Activated B cell treated with CpG ODN at 0.5 μM for 24 hours (primary cell): ENCODE measurements at regions not wholly inside any gene's neighbourhood (a gene's known extent, or its start where the extent isn't known, plus 50 kb on each side); places are given as distances from the start of the nearest gene placed in this dataset.

Experiments used
- ATAC-seq: fragments of 200-7000 bp; cut with Tn5 transposase; one replicate; pipeline ENCODE4 v1.10.0; 2021; ENCODE audit warnings: low read depth, mild to moderate bottlenecking, moderate library complexity
- CTCF ChIA-PET: fragments of 350-600 bp; sonication (Branson Sonifier 250); formaldehyde crosslinking; loops from one replicate; lab custom pipeline; 2021; ENCODE audit warnings: antibody characterized with exemption; lab: Charles Lee
- POLR2A ChIA-PET: fragments of 350-600 bp; sonication (Branson Sonifier 250); formaldehyde crosslinking; loops from one replicate; lab custom pipeline; 2021; ENCODE audit warnings: antibody characterized with exemption; lab: Charles Lee
- DNase-seq: peaks from one replicate; pipeline ENCODE4 v3.0.0; 2022
- H3K27ac Mint-ChIP-seq: one replicate; pipeline ENCODE4 v1.8.0; 2020; ENCODE audit warnings: mixed read lengths
- H3K27me3 Mint-ChIP-seq: one replicate; pipeline ENCODE4 v1.8.0; 2021; ENCODE audit warnings: mixed read lengths
- H3K36me3 Mint-ChIP-seq: one replicate; pipeline ENCODE4 v1.8.0; 2021; ENCODE audit warnings: low read depth, mixed read lengths
- H3K4me1 Mint-ChIP-seq: one replicate; pipeline ENCODE4 v1.8.0; 2021; ENCODE audit warnings: mixed read lengths
- H3K4me3 Mint-ChIP-seq: one replicate; pipeline ENCODE4 v1.8.0; 2020; ENCODE audit warnings: mild to moderate bottlenecking, mixed read lengths
- H3K9me3 Mint-ChIP-seq: one replicate; pipeline ENCODE4 v1.8.0; 2020; ENCODE audit warnings: mixed read lengths
- intact Hi-C: fragments of 100-400 bp; cut with micrococcal nuclease; formaldehyde crosslinking; loops from one replicate; pipeline ENCODE4 v1.15.1; 2024
- TF ChIP-seq, protein P1 (sequence below): fragments of 200-600 bp; IDR thresholded peaks from one replicate; pipeline ENCODE4 v1.8.0; 2022; ENCODE audit warnings: antibody characterized with exemption, mild to moderate bottlenecking

DNA sequence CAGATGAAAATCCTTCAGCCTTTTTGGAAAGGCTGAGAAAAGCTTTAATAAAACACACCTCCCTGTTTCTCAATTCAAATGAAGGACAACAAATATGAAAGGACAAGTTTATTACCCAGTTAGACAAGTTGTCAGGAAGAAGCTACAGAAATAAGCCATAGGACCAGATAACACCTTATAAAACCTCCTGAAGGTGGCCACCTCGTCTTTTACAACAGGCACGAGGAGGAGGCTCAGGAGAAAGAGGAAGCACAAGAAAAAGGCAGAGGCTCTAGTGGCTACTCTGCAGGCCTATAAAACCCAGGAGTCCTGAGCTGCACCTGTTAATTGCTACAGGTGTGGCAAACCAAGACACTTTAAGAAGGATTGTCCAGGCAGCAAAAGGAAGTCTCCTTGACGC is 352.1 kb upstream of the CDH18 start:
- TF ChIP-seq, protein P1, sequence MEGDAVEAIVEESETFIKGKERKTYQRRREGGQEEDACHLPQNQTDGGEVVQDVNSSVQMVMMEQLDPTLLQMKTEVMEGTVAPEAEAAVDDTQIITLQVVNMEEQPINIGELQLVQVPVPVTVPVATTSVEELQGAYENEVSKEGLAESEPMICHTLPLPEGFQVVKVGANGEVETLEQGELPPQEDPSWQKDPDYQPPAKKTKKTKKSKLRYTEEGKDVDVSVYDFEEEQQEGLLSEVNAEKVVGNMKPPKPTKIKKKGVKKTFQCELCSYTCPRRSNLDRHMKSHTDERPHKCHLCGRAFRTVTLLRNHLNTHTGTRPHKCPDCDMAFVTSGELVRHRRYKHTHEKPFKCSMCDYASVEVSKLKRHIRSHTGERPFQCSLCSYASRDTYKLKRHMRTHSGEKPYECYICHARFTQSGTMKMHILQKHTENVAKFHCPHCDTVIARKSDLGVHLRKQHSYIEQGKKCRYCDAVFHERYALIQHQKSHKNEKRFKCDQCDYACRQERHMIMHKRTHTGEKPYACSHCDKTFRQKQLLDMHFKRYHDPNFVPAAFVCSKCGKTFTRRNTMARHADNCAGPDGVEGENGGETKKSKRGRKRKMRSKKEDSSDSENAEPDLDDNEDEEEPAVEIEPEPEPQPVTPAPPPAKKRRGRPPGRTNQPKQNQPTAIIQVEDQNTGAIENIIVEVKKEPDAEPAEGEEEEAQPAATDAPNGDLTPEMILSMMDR: no peak
- ChIA-PET POLR2A (no interaction called here), CTCF (no interaction called here)

DNA sequence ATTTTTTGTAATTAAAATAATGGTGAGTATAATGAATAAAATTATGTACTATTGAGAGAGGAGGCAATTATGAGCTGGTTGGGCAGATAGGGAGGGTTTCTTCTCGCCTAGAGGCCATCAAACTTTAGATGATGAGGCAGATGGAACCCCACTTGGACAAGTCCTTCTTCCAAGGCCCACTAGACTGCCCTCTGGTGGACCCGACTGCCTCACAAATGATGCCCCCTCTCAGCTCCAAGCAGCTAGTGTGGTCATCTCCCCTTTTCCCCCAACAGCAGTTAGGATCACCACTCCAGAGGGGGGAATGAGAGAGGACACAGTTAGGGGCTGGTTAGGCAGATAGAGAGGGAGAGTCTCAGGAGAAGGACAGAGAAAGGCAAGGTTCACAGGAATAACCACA is 348.0 kb upstream of the CDH18 start:
- CTCF ChIA-PET: no interaction called here
- no peak for ATAC-seq
- H3K27me3 Mint-ChIP-seq: no peaks in the 10 kb centered on the region
- no peak overlapping the region for H3K27ac Mint-ChIP-seq
- no peak overlapping the region for H3K4me3 Mint-ChIP-seq
- POLR2A ChIA-PET: no interaction called here
- peaks cover 8% of the 10 kb centered on the region for H3K9me3 Mint-ChIP-seq
- intact Hi-C loops: no loop called here
- DNase-seq: no peak
- H3K4me1 Mint-ChIP-seq: no peaks in the 10 kb centered on the region
- TF ChIP-seq, protein P1: no peak
- H3K36me3 Mint-ChIP-seq: no peaks in the 10 kb centered on the region

More for the DNA sequence above, 352.1 kb upstream of the CDH18 start:
- DNase-seq: no peak
- H3K4me3 Mint-ChIP-seq: no peak overlapping the region
- H3K27me3 Mint-ChIP-seq: no peaks in the 10 kb centered on the region
- intact Hi-C loops: no loop called here
- no peak for ATAC-seq
- peaks cover 7% of the 10 kb centered on the region for H3K9me3 Mint-ChIP-seq
- H3K4me1 Mint-ChIP-seq: no peaks in the 10 kb centered on the region
- H3K36me3 Mint-ChIP-seq: no peaks in the 10 kb centered on the region
- no peak overlapping the region for H3K27ac Mint-ChIP-seq

DNA sequence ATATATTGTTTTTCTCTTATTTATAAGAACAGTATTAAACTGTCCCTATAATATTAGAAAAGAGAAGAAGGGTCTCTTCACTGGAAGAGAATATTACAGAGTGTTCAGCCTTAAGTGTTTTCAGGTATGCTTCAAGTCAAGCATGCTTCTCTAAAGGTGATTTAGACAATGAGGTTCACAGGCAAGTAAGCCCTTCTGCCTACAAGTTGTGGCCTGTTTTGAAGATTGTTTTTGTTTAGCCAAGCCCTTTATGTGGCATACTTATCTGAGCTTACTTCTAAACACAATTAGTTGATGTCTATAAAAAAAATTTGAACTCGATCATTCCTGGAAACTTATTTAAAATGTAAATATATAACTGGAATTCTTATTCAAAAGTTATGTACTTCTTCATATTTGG is 343.8 kb upstream of the CDH18 start:
- DNase-seq (no peak), ATAC-seq (no peak)
- TF ChIP-seq, protein P1: no peak
- H3K36me3 Mint-ChIP-seq: no peaks in the 10 kb centered on the region
- no peak overlapping the region for H3K4me3 Mint-ChIP-seq
- H3K27ac Mint-ChIP-seq: no peak overlapping the region
- ChIA-PET POLR2A (no interaction called here), CTCF (no interaction called here)
- intact Hi-C loops: no loop called here
- no peaks in the 10 kb centered on the region for H3K4me1 Mint-ChIP-seq
- no peaks in the 10 kb centered on the region for H3K27me3 Mint-ChIP-seq
- H3K9me3 Mint-ChIP-seq: peaks cover 3% of the 10 kb centered on the region

DNA sequence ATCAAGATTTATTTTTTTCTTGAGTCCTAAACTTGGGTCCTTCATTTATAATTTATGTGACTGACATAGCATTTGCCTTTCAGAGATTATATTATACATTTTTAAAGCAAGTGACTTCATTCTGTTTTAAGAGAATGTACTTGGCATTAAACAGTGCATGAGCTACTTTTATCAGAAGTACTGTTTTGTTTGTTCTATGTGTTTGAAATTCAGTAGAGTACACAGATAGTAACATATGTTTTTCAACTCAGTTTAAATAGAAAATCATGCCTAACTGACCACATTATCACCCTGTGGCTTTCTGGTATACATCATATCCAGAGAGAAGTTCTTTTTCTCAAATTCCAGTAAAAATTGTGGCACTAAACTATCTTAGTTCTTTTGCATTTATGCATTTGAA is 335.3 kb upstream of the CDH18 start:
- H3K36me3 Mint-ChIP-seq: no peaks in the 10 kb centered on the region
- TF ChIP-seq, protein P1: no peak
- no peaks in the 10 kb centered on the region for H3K4me1 Mint-ChIP-seq
- H3K9me3 Mint-ChIP-seq: no peaks in the 10 kb centered on the region
- no peak overlapping the region for H3K27ac Mint-ChIP-seq
- no peak overlapping the region for H3K4me3 Mint-ChIP-seq
- ChIA-PET POLR2A (no interaction called here), CTCF (no interaction called here)
- DNase-seq: no peak
- ATAC-seq: no peak
- intact Hi-C loops: no loop called here
- H3K27me3 Mint-ChIP-seq: no peaks in the 10 kb centered on the region

DNA sequence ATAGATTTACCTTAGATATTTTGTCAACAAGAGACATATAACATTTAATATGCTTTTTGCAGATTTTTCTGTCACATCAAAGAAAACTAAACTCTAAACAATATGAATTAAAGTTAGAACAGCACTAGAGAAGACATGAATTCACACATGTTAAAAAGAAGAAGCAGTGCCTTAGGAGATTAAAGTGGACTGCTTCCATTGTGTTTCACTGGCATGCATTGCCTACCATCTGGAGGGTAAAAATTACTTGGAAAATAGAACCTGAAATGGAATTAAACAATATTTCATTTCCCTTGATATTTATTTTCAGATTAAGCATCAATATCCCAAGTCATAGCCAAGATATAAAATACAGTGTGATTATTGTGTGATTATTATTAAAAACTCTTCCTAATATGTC is 319.4 kb upstream of the CDH18 start:
- ATAC-seq (no peak), DNase-seq (no peak)
- intact Hi-C loops: no loop called here
- ChIA-PET POLR2A (no interaction called here), CTCF (no interaction called here)
- no peaks in the 10 kb centered on the region for H3K27me3 Mint-ChIP-seq
- TF ChIP-seq, protein P1: no peak
- H3K36me3 Mint-ChIP-seq: no peaks in the 10 kb centered on the region
- H3K9me3 Mint-ChIP-seq: peaks cover 11% of the 10 kb centered on the region
- H3K4me3 Mint-ChIP-seq: no peak overlapping the region
- no peaks in the 10 kb centered on the region for H3K4me1 Mint-ChIP-seq
- no peak overlapping the region for H3K27ac Mint-ChIP-seq
